Activated naive CD8-positive, alpha-beta T cell treated with anti-CD3 and anti-CD28 coated beads, Interleukin-2, amount 10 ng/mL, durations not matched to agents 7 days and 5 days (primary cell): ENCODE measurements at regions not wholly inside any gene's neighbourhood (a gene's known extent, or its start where the extent isn't known, plus 50 kb on each side); places are given as distances from the start of the nearest gene placed in this dataset.

Experiments
- ATAC-seq: fragments of 150-1000 bp; cut with Tn5 transposase; one replicate; pipeline ENCODE4 v1.10.0; 2021; ENCODE audit warnings: low read depth, moderate library complexity
- POLR2A ChIA-PET: fragments of 350-600 bp; sonication (Branson Sonifier 250); formaldehyde crosslinking; loops from one replicate; lab custom pipeline; 2021; ENCODE audit warnings: antibody characterized with exemption; lab: Charles Lee
- DNase-seq: peaks from one replicate; pipeline ENCODE4 v3.0.0; 2021
- H3K27ac Mint-ChIP-seq: one replicate; pipeline ENCODE4 v1.8.0; 2022; ENCODE audit warnings: mild to moderate bottlenecking, mixed read lengths
- H3K27me3 Mint-ChIP-seq: one replicate; pipeline ENCODE4 v1.8.0; 2022; ENCODE audit warnings: mild to moderate bottlenecking, moderate library complexity, mixed read lengths
- H3K36me3 Mint-ChIP-seq: one replicate; pipeline ENCODE4 v1.8.0; 2021; ENCODE audit warnings: mild to moderate bottlenecking, mixed read lengths
- H3K4me1 Mint-ChIP-seq: one replicate; pipeline ENCODE4 v1.8.0; 2021; ENCODE audit warnings: mixed read lengths
- H3K4me3 Mint-ChIP-seq: one replicate; pipeline ENCODE4 v1.8.0; 2022; ENCODE audit warnings: mild to moderate bottlenecking, moderate library complexity, mixed read lengths
- H3K9me3 Mint-ChIP-seq: one replicate; pipeline ENCODE4 v1.8.0; 2021; ENCODE audit warnings: mixed read lengths

DNA sequence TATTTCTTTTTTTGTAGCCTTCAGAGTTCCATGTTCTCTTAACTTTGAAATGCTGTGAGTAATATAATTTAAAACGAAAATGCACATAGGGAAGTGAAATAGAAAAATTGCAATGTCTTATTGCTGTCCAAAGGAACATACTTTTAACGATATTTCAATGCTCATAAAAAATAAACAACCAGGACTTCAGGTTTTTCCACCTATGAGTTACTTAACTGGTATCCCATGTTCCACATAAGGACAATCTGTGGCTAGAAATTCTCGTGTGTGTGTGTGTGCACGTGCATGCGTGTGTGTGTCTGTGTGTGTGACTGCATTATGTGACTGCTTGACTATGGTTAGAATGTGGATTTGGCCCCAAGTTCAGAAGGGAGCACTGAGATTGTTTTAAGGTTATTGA, 200.8 kb upstream of the ADGRL4 start:
- ATAC-seq, result no peak
- H3K4me3 Mint-ChIP-seq, result no peak overlapping the region
- H3K27me3 Mint-ChIP-seq, result no peaks in the 10 kb centered on the region
- DNase-seq, result no peak
- H3K9me3 Mint-ChIP-seq, result no peaks in the 10 kb centered on the region
- H3K36me3 Mint-ChIP-seq, result no peaks in the 10 kb centered on the region
- no peaks in the 10 kb centered on the region for H3K4me1 Mint-ChIP-seq
- no peak overlapping the region for H3K27ac Mint-ChIP-seq
- POLR2A ChIA-PET, result no interaction called here

DNA sequence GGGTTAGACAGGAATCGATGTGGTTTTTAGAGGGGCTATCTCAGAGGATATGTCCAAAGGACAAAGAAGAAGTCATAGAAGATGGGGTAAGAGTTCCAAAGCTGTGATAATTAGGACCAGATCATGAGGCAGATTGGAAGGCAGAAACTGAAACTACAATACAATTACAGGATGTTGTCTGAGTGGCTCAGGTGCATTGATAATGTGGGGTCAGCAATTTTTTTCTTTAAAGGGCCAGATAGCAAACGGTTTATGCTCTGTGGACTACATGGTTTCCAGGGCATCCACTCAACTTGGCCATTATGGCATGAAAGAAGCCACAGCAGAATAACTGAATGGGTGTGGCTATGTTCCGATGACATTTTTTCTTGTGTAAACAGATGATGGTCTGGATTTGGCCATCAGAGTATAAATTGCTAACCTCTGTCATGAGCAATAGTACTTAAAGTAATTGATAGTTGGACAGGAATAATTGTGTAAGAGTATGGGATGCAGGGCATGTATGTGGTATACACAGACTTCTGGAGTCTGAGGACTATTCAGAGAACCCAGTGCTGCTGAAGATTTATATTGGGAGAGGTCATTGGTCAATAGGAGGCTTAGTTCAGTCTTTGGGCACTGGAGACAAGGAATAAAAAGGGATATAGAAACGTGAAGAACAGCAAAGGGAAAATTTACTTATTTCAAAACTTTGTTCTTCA, 198.4 kb upstream of the ADGRL4 start:
- Mint-ChIP-seq H3K27me3 (no peaks in the 10 kb centered on the region), H3K4me1 (no peaks in the 10 kb centered on the region), H3K36me3 (no peaks in the 10 kb centered on the region), H3K9me3 (no peaks in the 10 kb centered on the region), H3K27ac (no peak overlapping the region), H3K4me3 (no peak overlapping the region)
- no peak for ATAC-seq
- no peak for DNase-seq
- POLR2A ChIA-PET, result no interaction called here

GRCh38 chr1:79198832-79199231, 192.3 kb upstream of the ADGRL4 start:
- H3K4me3 Mint-ChIP-seq, result no peak overlapping the region
- DNase-seq, result no peak
- no peaks in the 10 kb centered on the region for H3K36me3 Mint-ChIP-seq
- H3K27ac Mint-ChIP-seq, result no peak overlapping the region
- H3K4me1 Mint-ChIP-seq, result no peaks in the 10 kb centered on the region
- H3K9me3 Mint-ChIP-seq, result no peaks in the 10 kb centered on the region
- POLR2A ChIA-PET, result no interaction called here
- H3K27me3 Mint-ChIP-seq, result no peaks in the 10 kb centered on the region
- ATAC-seq, result no peak

GRCh38 chr1:79197421-79197820, 190.9 kb upstream of the ADGRL4 start:
- Mint-ChIP-seq H3K4me1 (no peaks in the 10 kb centered on the region), H3K36me3 (no peaks in the 10 kb centered on the region), H3K27me3 (no peaks in the 10 kb centered on the region), H3K27ac (no peak overlapping the region), H3K4me3 (no peak overlapping the region), H3K9me3 (no peaks in the 10 kb centered on the region)
- POLR2A ChIA-PET, result no interaction called here
- ATAC-seq, result no peak
- no peak for DNase-seq

- no peak overlapping the region for H3K4me3 Mint-ChIP-seq
Measured at GRCh38 chr1:79196211-79196610, 189.7 kb upstream of the ADGRL4 start.

DNA sequence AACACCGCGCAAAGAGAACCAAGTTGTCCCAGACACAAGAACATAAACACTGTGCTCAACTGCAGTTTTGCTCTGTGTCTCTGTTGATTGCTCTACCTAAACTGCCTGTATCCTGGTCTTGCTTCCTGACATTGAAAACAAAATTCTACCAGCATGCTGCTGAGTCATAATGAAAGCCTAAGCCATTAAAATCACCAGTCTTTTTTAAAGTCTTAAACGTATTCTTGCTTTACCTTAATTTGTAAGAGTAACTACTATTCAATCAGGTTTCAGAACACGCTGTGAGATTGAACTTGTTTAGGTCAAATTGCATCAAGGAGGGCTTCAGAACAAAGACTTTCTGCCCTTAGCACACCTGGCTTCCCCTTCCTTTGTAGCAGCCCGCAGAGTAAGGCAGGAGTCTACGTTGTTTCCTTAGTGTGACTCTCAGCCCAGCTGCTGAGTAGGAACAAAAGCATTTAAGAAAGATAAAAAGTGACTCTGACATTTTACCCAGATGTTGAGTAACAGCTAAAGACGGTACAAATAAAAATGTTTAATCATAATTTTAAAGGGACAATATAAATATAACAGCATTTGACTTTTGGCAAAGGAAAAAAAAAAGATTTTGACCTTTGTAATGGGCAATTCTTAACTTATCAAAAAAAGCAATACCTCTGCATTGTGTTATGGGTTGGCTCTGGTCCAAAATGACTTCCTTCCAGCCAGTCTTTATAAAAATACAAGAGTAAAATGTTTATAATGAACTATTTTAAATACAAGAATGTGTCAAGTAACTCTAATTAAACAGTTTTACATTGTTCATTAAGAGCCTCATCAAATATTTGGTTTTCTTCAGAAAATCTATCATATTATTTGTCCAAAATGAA, 186.9 kb upstream of the ADGRL4 start:
- Mint-ChIP-seq H3K4me3 (no peak overlapping the region), H3K27me3 (no peaks in the 10 kb centered on the region), H3K9me3 (no peaks in the 10 kb centered on the region), H3K36me3 (no peaks in the 10 kb centered on the region), H3K27ac (no peak overlapping the region), H3K4me1 (no peaks in the 10 kb centered on the region)
- no peak for ATAC-seq
- POLR2A ChIA-PET, result no interaction called here
- DNase-seq, result no peak

More at GRCh38 chr1:79196211-79196610, 189.7 kb upstream of the ADGRL4 start:
- no peak for ATAC-seq
- Mint-ChIP-seq H3K27me3 (no peaks in the 10 kb centered on the region), H3K36me3 (no peaks in the 10 kb centered on the region), H3K4me1 (no peaks in the 10 kb centered on the region), H3K27ac (no peak overlapping the region), H3K9me3 (no peaks in the 10 kb centered on the region)
- POLR2A ChIA-PET, result no interaction called here
- no peak for DNase-seq

GRCh38 chr1:79190074-79190473, 183.5 kb upstream of the ADGRL4 start:
- Mint-ChIP-seq H3K9me3 (no peaks in the 10 kb centered on the region), H3K27me3 (no peaks in the 10 kb centered on the region), H3K27ac (no peak overlapping the region), H3K4me3 (no peak overlapping the region), H3K4me1 (no peaks in the 10 kb centered on the region), H3K36me3 (no peaks in the 10 kb centered on the region)
- no peak for ATAC-seq
- POLR2A ChIA-PET, result no interaction called here
- no peak for DNase-seq

DNA sequence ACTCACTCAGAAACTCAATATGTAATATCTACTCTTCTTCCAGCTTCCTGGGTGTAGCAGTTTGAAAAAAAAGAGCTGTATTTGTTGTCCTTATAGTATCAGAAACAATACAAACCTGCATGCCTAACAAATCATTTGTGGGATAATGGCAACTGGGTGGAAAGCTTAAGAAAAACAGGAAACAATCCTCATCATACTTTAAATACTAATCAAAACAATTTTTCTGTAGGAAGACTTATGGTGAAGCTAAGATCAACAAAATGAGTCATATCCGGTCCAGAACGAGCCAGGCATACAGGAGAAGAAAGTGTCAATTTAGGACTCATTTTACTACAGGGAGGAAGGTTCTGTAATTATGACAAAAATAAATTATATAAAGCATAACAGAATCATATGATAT, 181.8 kb upstream of the ADGRL4 start:
- POLR2A ChIA-PET, result no interaction called here
- no peaks in the 10 kb centered on the region for H3K4me1 Mint-ChIP-seq
- H3K36me3 Mint-ChIP-seq, result no peaks in the 10 kb centered on the region
- H3K9me3 Mint-ChIP-seq, result no peaks in the 10 kb centered on the region
- ATAC-seq (no peak), DNase-seq (no peak)
- no peak overlapping the region for H3K4me3 Mint-ChIP-seq
- no peaks in the 10 kb centered on the region for H3K27me3 Mint-ChIP-seq
- H3K27ac Mint-ChIP-seq, result no peak overlapping the region

DNA sequence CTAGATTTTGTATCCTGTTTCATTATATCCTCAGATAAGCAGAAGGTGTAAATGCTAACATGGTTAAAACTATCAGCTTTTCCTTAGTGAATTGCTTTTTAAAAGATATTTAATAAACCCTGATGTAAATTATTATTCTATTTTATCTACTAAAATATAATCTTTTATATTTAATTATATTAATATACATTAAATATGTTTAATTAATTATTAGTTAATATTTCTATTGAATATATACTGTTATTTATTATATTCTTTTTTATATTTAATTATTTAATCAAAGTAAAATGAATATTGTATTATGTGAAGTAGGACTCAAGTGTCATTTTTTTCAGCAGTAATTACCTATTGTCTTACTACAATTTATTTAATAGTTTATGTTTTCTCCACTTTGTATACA, 179.7 kb upstream of the ADGRL4 start:
- Mint-ChIP-seq H3K4me1 (no peaks in the 10 kb centered on the region), H3K27ac (no peak overlapping the region), H3K9me3 (no peaks in the 10 kb centered on the region), H3K27me3 (no peaks in the 10 kb centered on the region), H3K4me3 (no peak overlapping the region), H3K36me3 (no peaks in the 10 kb centered on the region)
- no peak for DNase-seq
- ATAC-seq, result no peak
- POLR2A ChIA-PET, result no interaction called here

DNA sequence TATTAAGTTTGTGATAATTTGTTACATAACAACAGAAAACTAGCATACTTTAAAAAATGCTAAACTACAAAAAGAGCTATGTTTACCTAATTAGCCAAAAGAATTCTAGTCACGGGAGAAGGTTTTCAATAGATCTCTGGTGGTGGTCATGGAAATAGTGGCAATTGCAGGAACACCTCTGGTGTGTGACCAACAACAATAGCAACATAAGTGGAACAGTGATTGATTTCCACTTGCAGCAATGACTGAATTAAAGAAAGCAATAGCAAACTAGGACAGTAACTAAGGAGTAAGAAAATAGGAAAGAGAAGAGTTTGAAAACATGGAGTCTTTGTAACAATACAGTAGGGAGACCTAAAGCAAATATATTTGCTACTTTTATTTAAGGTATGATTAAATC, 171.3 kb upstream of the ADGRL4 start:
- POLR2A ChIA-PET, result no interaction called here
- no peaks in the 10 kb centered on the region for H3K27me3 Mint-ChIP-seq

DNA sequence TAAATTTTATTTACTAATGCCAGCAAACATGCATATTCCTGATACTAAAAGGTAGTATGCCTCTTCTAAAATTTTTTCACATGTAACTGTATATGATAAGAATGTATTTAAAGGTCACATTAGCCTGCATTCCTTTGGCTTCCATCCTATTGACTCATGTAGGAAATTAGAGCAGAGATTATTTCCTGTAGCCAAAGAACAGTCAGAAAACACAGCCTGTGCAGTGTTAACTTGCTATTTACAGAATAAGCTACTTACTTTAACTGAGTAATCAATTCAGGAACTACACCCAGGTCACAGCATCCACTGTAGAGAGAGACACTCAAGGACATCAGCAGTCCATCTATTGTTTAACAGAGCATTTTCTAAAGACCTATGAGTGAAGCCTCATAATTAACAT, 154.5 kb upstream of the ADGRL4 start:
- H3K27ac Mint-ChIP-seq, result no peak overlapping the region
- H3K4me1 Mint-ChIP-seq, result no peaks in the 10 kb centered on the region
- DNase-seq (no peak), ATAC-seq (no peak)
- H3K36me3 Mint-ChIP-seq, result no peaks in the 10 kb centered on the region
- H3K4me3 Mint-ChIP-seq, result no peak overlapping the region
- no peaks in the 10 kb centered on the region for H3K27me3 Mint-ChIP-seq
- POLR2A ChIA-PET, result no interaction called here
- no peaks in the 10 kb centered on the region for H3K9me3 Mint-ChIP-seq

More for the DNA sequence above, 171.3 kb upstream of the ADGRL4 start:
- no peak for ATAC-seq
- peaks cover 7% of the 10 kb centered on the region for H3K9me3 Mint-ChIP-seq
- DNase-seq, result no peak
- H3K4me1 Mint-ChIP-seq, result no peaks in the 10 kb centered on the region
- H3K36me3 Mint-ChIP-seq, result no peaks in the 10 kb centered on the region
- no peak overlapping the region for H3K27ac Mint-ChIP-seq
- H3K4me3 Mint-ChIP-seq, result no peak overlapping the region

- H3K27me3 Mint-ChIP-seq, result no peaks in the 10 kb centered on the region
- POLR2A ChIA-PET, result no interaction called here
Measured at GRCh38 chr1:79155991-79156390, 149.5 kb upstream of the ADGRL4 start.

GRCh38 chr1:79151006-79151796, 144.7 kb upstream of the ADGRL4 start:
- Mint-ChIP-seq H3K9me3 (peaks cover 2% of the 10 kb centered on the region), H3K36me3 (no peaks in the 10 kb centered on the region), H3K4me1 (no peaks in the 10 kb centered on the region), H3K27me3 (peaks cover 1% of the 10 kb centered on the region), H3K27ac (no peak overlapping the region), H3K4me3 (no peak overlapping the region)
- ATAC-seq (no peak), DNase-seq (no peak)
- POLR2A ChIA-PET, result no interaction called here

More at GRCh38 chr1:79155991-79156390, 149.5 kb upstream of the ADGRL4 start:
- no peak for ATAC-seq
- DNase-seq, result no peak
- Mint-ChIP-seq H3K9me3 (no peaks in the 10 kb centered on the region), H3K4me1 (no peaks in the 10 kb centered on the region), H3K4me3 (no peak overlapping the region), H3K36me3 (no peaks in the 10 kb centered on the region), H3K27ac (no peak overlapping the region)
